GM12878 (cell line): ENCODE measurements at regions not wholly inside any gene's neighbourhood (a gene's known extent, or its start where the extent isn't known, plus 50 kb on each side); places are given as distances from the start of the nearest gene placed in this dataset.

Experiments
- ATAC-seq: fragments of 200-7000 bp; cut with Tn5 transposase; 3 replicates; pipeline ENCODE4 v1.9.1; 2020; ENCODE audit warnings: mild to moderate bottlenecking, moderate library complexity
- BruUV-seq: library from RNA; stranded (reverse); fragments of 400-500 nt; replicated peaks from 2 replicates; lab custom pipeline; 2021; lab: Mats Ljungman, UMichigan
- CTCF ChIA-PET: fragments of 300-600 bp; sonication (Branson Sonifier 250); formaldehyde crosslinking; extraction: SDS; loops from one replicate; lab custom pipeline; 2021; ENCODE audit warnings: inconsistent platforms; lab: Yijun Ruan, JAX
- POLR2A ChIA-PET: fragments of 350-600 bp; formaldehyde crosslinking; extraction: SDS; loops from one replicate; lab custom pipeline; 2021; ENCODE audit warnings: inconsistent platforms; lab: Charles Lee
- RAD21 ChIA-PET: fragments of 300-600 bp; sonication (Branson Sonifier 250); formaldehyde crosslinking; loops from one replicate; lab custom pipeline; 2023; ENCODE audit warnings: antibody characterized with exemption; ENCODE audit not compliant: unreplicated experiment; lab: Charles Lee
- SMC1A ChIA-PET: fragments of 300-600 bp; sonication (Branson Sonifier 250); formaldehyde crosslinking; loops from one replicate; lab custom pipeline; 2023; ENCODE audit not compliant: unreplicated experiment, uncharacterized antibody; lab: Charles Lee
- DNase-seq: peaks from one replicate; pipeline ENCODE4 v3.0.0-alpha.2; 2011; ENCODE audit warnings: low read depth, low spot score
- FAIRE-seq: peaks from 3 replicates; lab custom pipeline; 2011; peaks lifted over from hg19 to GRCh38; lab: Jason Lieb, UNC
- H2AFZ ChIP-seq: 2 replicates; pipeline ENCODE4 v1.6.0; 2011; ENCODE audit warnings: low read depth, low read length, control low read depth; ENCODE audit not compliant: control insufficient read depth
- H3K27ac ChIP-seq: 2 replicates; pipeline ENCODE4 v1.5.1; 2011; ENCODE audit warnings: control low read depth; ENCODE audit not compliant: control insufficient read depth, insufficient read depth
- H3K27me3 ChIP-seq, 2 experiments: replicated peaks in 1 of 2; 2 replicates each; pipeline versions ENCODE4 v1.6.0 to v1.6.1; 2011; ENCODE audit warnings: low read length in 1 of 2; ENCODE audit not compliant: control insufficient read depth in 2 of 2, insufficient read depth in 2 of 2
- H3K36me3 ChIP-seq, 2 experiments: 2 replicates each; pipeline ENCODE4 v1.5.1; 2011; ENCODE audit warnings: low read length in 1 of 2; ENCODE audit not compliant: control insufficient read depth in 2 of 2, insufficient read depth in 2 of 2
- H3K4me1 ChIP-seq: 2 replicates; pipeline ENCODE4 v1.6.1; 2011; ENCODE audit warnings: mild to moderate bottlenecking, low read length, moderate library complexity, mixed read lengths; ENCODE audit not compliant: control insufficient read depth, insufficient read depth
- H3K4me2 ChIP-seq: 2 replicates; pipeline ENCODE4 v1.6.0; 2011; ENCODE audit warnings: control low read depth; ENCODE audit not compliant: control insufficient read depth, insufficient read depth
- H3K4me3 ChIP-seq: fragments of 200-600 bp; sonication (generic); 2 replicates; pipeline ENCODE4 v1.5.1; 2016
- H3K79me2 ChIP-seq: 2 replicates; pipeline ENCODE4 v1.6.0; 2011; ENCODE audit warnings: low read length; ENCODE audit not compliant: control insufficient read depth, insufficient read depth
- H3K9ac ChIP-seq: 2 replicates; pipeline ENCODE4 v1.8.0; 2011; ENCODE audit warnings: low read length, control low read depth, mixed read lengths; ENCODE audit not compliant: control insufficient read depth, insufficient read depth
- H3K9me3 ChIP-seq: replicated peaks from 3 replicates; pipeline ENCODE4 v1.5.1; 2011; ENCODE audit warnings: mild to moderate bottlenecking, low read length; ENCODE audit not compliant: control insufficient read depth, insufficient read depth
- H4K20me1 ChIP-seq: 2 replicates; pipeline ENCODE4 v1.6.0; 2011; ENCODE audit not compliant: control insufficient read depth, insufficient read depth
- BRCA1 ChIP-seq: IDR thresholded peaks from 2 replicates; pipeline ENCODE4 v1.6.1; 2011; ENCODE audit warnings: low read depth, low read length, improper control_type of control experiment
- CBX5 ChIP-seq: sonication (generic); IDR thresholded peaks from 2 replicates; pipeline ENCODE4 v1.6.1; 2016; ENCODE audit warnings: low read depth, moderate library complexity, mild to moderate bottlenecking, inconsistent platforms
- E2F4 ChIP-seq: IDR thresholded peaks from 2 replicates; pipeline ENCODE4 v1.6.1; 2012; ENCODE audit warnings: low read depth, low read length, improper control_type of control experiment
- KLF5 ChIP-seq: fragments of 450-650 bp; IDR thresholded peaks from 2 replicates; pipeline ENCODE4 v1.6.1; 2014; ENCODE audit warnings: mild to moderate bottlenecking; ENCODE audit not compliant: partially characterized antibody
- MLLT1 ChIP-seq: fragments of 450-650 bp; IDR thresholded peaks from 2 replicates; pipeline ENCODE4 v1.6.1; 2016; ENCODE audit warnings: mild to moderate bottlenecking
- MXI1 ChIP-seq: fragments of 150-350 bp; IDR thresholded peaks from 2 replicates; pipeline ENCODE4 v1.6.1; 2011; ENCODE audit warnings: low read depth, mild to moderate bottlenecking, inconsistent platforms, low read length, improper control_type of control experiment
- MYC ChIP-seq: IDR thresholded peaks from 2 replicates; pipeline ENCODE4 v1.6.1; 2011; ENCODE audit warnings: mild to moderate bottlenecking, low read length, moderate library complexity, inconsistent platforms; ENCODE audit not compliant: insufficient read depth, insufficient replicate concordance, insufficient read length, severe bottlenecking
- NFYA ChIP-seq: IDR thresholded peaks from 2 replicates; pipeline ENCODE4 v1.6.1; 2011; ENCODE audit warnings: low read depth, mild to moderate bottlenecking, low read length, improper control_type of control experiment, borderline replicate concordance
- NFYB ChIP-seq: IDR thresholded peaks from 2 replicates; pipeline ENCODE4 v1.6.1; 2011; ENCODE audit warnings: low read depth, mild to moderate bottlenecking, low read length, improper control_type of control experiment, moderate library complexity; ENCODE audit not compliant: insufficient read depth
- NR2C1 ChIP-seq: fragments of 450-650 bp; IDR thresholded peaks from 2 replicates; pipeline ENCODE4 v1.6.1; 2017; ENCODE audit warnings: antibody characterized with exemption, mild to moderate bottlenecking, moderate library complexity
- POLR2AphosphoS2 ChIP-seq: IDR thresholded peaks from 2 replicates; pipeline ENCODE4 v1.6.1; 2011; ENCODE audit warnings: low read depth, mild to moderate bottlenecking, low read length, improper control_type of control experiment, moderate library complexity
- RELA ChIP-seq: fragments of 450-650 bp; IDR thresholded peaks from 2 replicates; pipeline ENCODE4 v1.8.0; 2014; ENCODE audit warnings: borderline replicate concordance; ENCODE audit not compliant: partially characterized antibody
- STAT1 ChIP-seq: fragments of 450-650 bp; conservative IDR thresholded peaks from 2 replicates; pipeline ENCODE4 v1.6.1; 2014; ENCODE audit warnings: antibody characterized with exemption, mild to moderate bottlenecking
- ZBTB40 ChIP-seq: fragments of 450-650 bp; IDR thresholded peaks from 2 replicates; pipeline ENCODE4 v1.6.1; 2016; ENCODE audit warnings: mild to moderate bottlenecking, moderate library complexity, borderline replicate concordance
- ZNF24 ChIP-seq: fragments of 450-650 bp; IDR thresholded peaks from 2 replicates; pipeline ENCODE4 v1.6.1; 2017; ENCODE audit warnings: antibody characterized with exemption, mild to moderate bottlenecking
- ZNF384 ChIP-seq: IDR thresholded peaks from 2 replicates; pipeline ENCODE4 v1.6.1; 2012; ENCODE audit warnings: low read depth, mild to moderate bottlenecking, low read length, improper control_type of control experiment, borderline replicate concordance
- ZZZ3 ChIP-seq: IDR thresholded peaks from 2 replicates; pipeline ENCODE4 v1.6.1; 2011; ENCODE audit warnings: low read depth; ENCODE audit not compliant: control insufficient read depth, insufficient read length
- WGBS: methylation state at CpG from one replicate; pipeline ENCODE4 v1.1.6; 2016; ENCODE audit warnings: low lambda C conversion rate; ENCODE audit not compliant: insufficient replicate concordance, insufficient coverage; ENCODE audit errors: missing lambda C conversion rate; 5-methylcytosine and 5-hydroxymethylcytosine counted together
- in situ Hi-C: fragments of 300-500 bp; cut with MboI; formaldehyde crosslinking; loops from 9 replicates; pipeline ENCODE4 v1.14.3; 2018; ENCODE audit warnings: mixed read lengths
- intact Hi-C: fragments of 100-400 bp; cut with micrococcal nuclease; formaldehyde crosslinking; loops from one replicate; pipeline ENCODE4 v1.14.2; 2022; ENCODE audit not compliant: unreplicated experiment

GRCh38 chr9:108062680-108063079, 573.1 kb upstream of the KLF4 start (continued):
- no peak for TF ChIP-seq E2F4
- TF ChIP-seq ZNF384: no peak
- TF ChIP-seq MLLT1: no peak
- TF ChIP-seq STAT1: no peak
- TF ChIP-seq BRCA1: no peak
- no peak for TF ChIP-seq NR2C1

- Histone ChIP-seq H2AFZ (no peak overlapping the region), H3K4me2 (no peak overlapping the region), H3K9me3 (no peaks in the 10 kb centered on the region), H3K79me2 (no peaks in the 10 kb centered on the region), H3K27ac (no peak overlapping the region), H3K9ac (no peak overlapping the region), H4K20me1 (no peaks in the 10 kb centered on the region), H3K36me3 (no peaks in the 10 kb centered on the region), H3K27me3 (no peaks in the 10 kb centered on the region; a peak in 1 of 4 replicates), H3K4me1 (no peaks in the 10 kb centered on the region), H3K4me3 (no peak overlapping the region)
- FAIRE-seq (no peak), DNase-seq (no peak), ATAC-seq (no peak)
- BruUV-seq: no TSS peak
- 26% methylated on average over 5 of the region's 5 CpGs for WGBS
- CTCF ChIA-PET: interaction anchor here (0.7 kb wide), 1 partner anchor 101 kb away, joined by 3 read pairs; no protein-coding TSS in a partner anchor
- SMC1A ChIA-PET: interaction anchor here (0.9 kb wide), 1 partner anchor 233 kb away, joined by 3 read pairs; no protein-coding TSS in a partner anchor
- POLR2A ChIA-PET: no interaction called here
- RAD21 ChIA-PET: no interaction called here
- in situ Hi-C loops (no loop called here), intact Hi-C loops (no loop called here)
- no peak for TF ChIP-seq RELA
- TF ChIP-seq POLR2AphosphoS2: no peak
- TF ChIP-seq MYC: no peak
- no peak for TF ChIP-seq CBX5
- TF ChIP-seq ZNF24: no peak
- TF ChIP-seq NFYA: no peak
- no peak for TF ChIP-seq MXI1
- no peak for TF ChIP-seq ZBTB40
- TF ChIP-seq ZZZ3: no peak
- TF ChIP-seq KLF5: no peak
- no peak for TF ChIP-seq NFYB
Measured at GRCh38 chr9:108060175-108060574, 570.6 kb upstream of the KLF4 start.
